ENCODE measurements at regions not wholly inside any gene's neighbourhood (a gene's known extent, or its start where the extent isn't known, plus 50 kb on each side); places are given as distances from the start of the nearest gene placed in this dataset.

DNA sequence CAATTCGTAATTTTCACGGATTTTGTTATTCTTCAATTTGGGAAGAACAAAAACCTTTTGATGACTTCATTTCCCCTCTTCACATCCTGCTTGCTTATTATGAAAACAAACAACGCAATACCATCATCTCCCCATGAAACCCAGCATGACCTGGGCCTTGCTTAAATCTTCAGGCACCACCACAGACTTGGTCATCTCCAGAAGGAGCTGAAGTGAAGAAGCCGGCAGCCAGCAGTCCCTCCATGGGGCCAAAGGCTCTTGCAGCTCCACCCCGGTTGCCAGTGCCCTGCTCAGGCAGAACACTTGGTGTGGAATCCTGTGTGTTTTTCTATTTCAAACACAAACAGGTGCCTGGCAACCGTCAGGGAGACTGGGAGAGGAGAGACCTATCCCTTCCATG lies 982.9 kb upstream of the TMEM132C start:
- no peak for TF ChIP-seq CTCF (conservative IDR thresholded peaks at IDR 0.05; ENCODE audit: low read length)
- H3K4me3 ChIP-seq (ENCODE audit: low read length), result no peak overlapping the region
- peak; percentile 34 for DNase-seq (ENCODE audit: low read depth)

DNA sequence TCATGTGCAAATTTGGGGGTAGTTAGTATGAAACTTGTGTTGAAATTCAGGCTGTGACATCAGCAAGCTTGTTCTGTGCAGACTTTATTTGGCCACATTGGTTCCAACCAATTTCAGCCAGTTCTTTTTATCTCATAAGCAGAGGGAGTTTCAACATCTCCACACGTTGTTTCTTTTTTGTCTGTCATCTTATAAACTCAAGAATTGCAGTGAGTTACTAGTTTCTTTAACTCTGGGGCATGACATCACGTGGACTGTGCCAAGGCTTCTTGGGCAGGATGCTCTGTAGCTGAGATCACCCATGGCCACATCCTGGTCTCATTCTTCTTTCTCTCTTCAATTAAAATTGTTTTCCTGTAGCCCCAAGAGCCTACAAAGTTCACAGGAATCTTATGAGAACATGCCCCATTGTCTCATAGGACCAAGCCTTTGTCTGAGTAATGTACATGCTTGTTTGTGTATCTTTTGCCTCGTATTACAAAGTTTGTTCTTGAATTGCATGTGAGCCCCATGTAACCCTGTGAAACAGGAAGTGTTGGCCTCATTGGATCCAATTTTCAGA lies 982.0 kb upstream of the TMEM132C start:
- H3K4me3 ChIP-seq (ENCODE audit: low read length), result no peak overlapping the region
- DNase-seq (ENCODE audit: low read depth), result peak; percentile 99
- TF ChIP-seq CTCF (conservative IDR thresholded peaks at IDR 0.05; ENCODE audit: low read length), result no peak

GRCh38 chr12:127286281-127286680 lies 980.7 kb upstream of the TMEM132C start:
- H3K4me3 ChIP-seq (ENCODE audit: low read length), result no peak overlapping the region
- no peak for DNase-seq (ENCODE audit: low read depth)
- no peak for TF ChIP-seq CTCF (conservative IDR thresholded peaks at IDR 0.05; ENCODE audit: low read length)

DNA sequence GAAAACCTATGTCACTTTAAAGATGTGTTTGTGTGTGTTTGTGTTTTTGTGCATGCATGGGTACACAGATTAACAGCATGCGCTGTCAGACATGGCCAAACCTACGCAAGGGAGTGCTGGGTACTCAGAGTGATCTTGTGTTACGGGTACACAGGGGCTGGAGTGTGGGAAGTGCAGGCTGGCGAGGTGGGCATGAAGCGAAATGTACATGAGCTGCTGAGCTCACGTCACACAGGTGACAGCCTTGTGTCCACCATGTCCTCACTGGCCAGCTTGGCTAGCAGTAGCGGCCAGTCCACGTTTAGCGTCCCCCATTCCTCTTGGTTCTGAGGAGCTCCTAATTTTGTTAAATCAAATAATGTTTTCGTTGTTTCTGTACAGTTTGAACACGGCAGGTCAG lies 979.7 kb upstream of the TMEM132C start:
- DNase-seq (ENCODE audit: low read depth), result no peak
- no peak for TF ChIP-seq CTCF (conservative IDR thresholded peaks at IDR 0.05; ENCODE audit: low read length)
- H3K4me3 ChIP-seq (ENCODE audit: low read length), result no peak overlapping the region

GRCh38 chr12:127290251-127290650 lies 976.7 kb upstream of the TMEM132C start:
- H3K4me3 ChIP-seq (ENCODE audit: low read length), result no peak overlapping the region

GRCh38 chr12:127292736-127293135 lies 974.2 kb upstream of the TMEM132C start:
- H3K4me3 ChIP-seq (ENCODE audit: low read length), result no peak overlapping the region
- DNase-seq (ENCODE audit: low read depth), result no peak
- TF ChIP-seq CTCF (conservative IDR thresholded peaks at IDR 0.05; ENCODE audit: low read length), result no peak

More at GRCh38 chr12:127290251-127290650, 976.7 kb upstream of the TMEM132C start:
- no peak for DNase-seq (ENCODE audit: low read depth)
- no peak for TF ChIP-seq CTCF (conservative IDR thresholded peaks at IDR 0.05; ENCODE audit: low read length)

DNA sequence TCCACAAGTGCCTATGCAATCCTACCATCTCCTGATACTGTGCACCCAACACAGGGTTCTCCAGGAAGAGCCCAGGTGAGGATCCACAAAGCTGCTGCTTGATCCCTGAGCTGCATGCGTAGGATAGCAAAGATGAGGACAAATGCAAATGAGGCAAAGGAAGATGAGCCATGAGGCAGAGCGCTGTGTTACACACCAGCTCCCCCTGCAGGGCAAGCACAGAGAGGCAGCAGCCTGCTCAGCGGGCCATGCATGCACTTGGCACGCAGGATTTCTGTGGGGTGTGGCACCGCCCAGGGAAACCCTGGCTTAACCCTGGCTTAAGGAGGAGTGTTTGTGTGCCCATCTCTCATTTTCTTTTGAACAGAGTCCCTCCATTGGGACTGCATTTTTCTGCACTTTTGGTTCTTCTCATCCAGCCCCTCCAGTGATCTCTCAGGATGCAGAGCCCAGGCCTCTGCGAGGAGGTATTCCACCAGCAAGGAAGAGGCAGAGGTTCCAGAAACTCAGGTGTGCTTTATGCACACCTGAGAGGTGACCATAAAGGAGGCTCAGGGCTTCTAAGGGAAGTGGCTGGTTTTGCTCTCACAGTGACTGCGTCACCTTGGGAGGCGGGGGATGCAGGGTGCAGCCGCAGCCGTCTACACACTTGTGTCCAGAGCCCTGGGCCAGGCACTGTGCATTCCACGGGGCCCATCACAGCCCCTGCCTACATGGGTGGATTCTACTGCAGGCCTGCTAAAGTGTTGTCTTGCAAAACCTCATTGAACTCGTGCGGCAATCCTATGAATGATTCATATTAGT lies 973.3 kb upstream of the TMEM132C start:
- peak; percentile 74 for DNase-seq (ENCODE audit: low read depth)
- peak; percentile 99 for TF ChIP-seq CTCF (conservative IDR thresholded peaks at IDR 0.05; ENCODE audit: low read length)
- H3K4me3 ChIP-seq (ENCODE audit: low read length), result no peak overlapping the region

Data from AG10803 (cell line).